ENCODE measurements at regions not wholly inside any gene's neighbourhood (a gene's known extent, or its start where the extent isn't known, plus 50 kb on each side); places are given as distances from the start of the nearest gene placed in this dataset.
"Not testable (repeated sequence)": the region's sequence is repeated elsewhere in the genome, so short reads cannot be mapped to it uniquely, and the experiment has no call there.

- H2AFZ ChIP-seq (ENCODE audit: low read length): no peak overlapping the region
- no peaks in the 10 kb centered on the region for H4K20me1 ChIP-seq (ENCODE audit: insufficient read depth, low read length)
- H3K4me2 ChIP-seq (ENCODE audit: low read depth, low read length): no peak overlapping the region
- no peaks in the 10 kb centered on the region for H3F3A ChIP-seq (ENCODE audit: insufficient read depth, low read length)
- H3K9me3 ChIP-seq (replicated peaks; ENCODE audit: insufficient read depth, low read length): no peaks in the 10 kb centered on the region
- TF ChIP-seq, protein P1, sequence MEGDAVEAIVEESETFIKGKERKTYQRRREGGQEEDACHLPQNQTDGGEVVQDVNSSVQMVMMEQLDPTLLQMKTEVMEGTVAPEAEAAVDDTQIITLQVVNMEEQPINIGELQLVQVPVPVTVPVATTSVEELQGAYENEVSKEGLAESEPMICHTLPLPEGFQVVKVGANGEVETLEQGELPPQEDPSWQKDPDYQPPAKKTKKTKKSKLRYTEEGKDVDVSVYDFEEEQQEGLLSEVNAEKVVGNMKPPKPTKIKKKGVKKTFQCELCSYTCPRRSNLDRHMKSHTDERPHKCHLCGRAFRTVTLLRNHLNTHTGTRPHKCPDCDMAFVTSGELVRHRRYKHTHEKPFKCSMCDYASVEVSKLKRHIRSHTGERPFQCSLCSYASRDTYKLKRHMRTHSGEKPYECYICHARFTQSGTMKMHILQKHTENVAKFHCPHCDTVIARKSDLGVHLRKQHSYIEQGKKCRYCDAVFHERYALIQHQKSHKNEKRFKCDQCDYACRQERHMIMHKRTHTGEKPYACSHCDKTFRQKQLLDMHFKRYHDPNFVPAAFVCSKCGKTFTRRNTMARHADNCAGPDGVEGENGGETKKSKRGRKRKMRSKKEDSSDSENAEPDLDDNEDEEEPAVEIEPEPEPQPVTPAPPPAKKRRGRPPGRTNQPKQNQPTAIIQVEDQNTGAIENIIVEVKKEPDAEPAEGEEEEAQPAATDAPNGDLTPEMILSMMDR (IDR thresholded peaks at IDR 0.05; ENCODE audit: low read length): no peak
- TF ChIP-seq EZH2 (optimal IDR thresholded peaks at IDR 0.05; ENCODE audit: low read depth, low read length) (no peak), EZH2phosphoT487 (IDR thresholded peaks at IDR 0.05; ENCODE audit: low read length) (no peak)
- H3K36me3 ChIP-seq (replicated peaks; ENCODE audit: insufficient read depth, low read length): no peaks in the 10 kb centered on the region
- H3K4me1 ChIP-seq (ENCODE audit: low read length): no peaks in the 10 kb centered on the region
- no peak overlapping the region for H3K9ac ChIP-seq (ENCODE audit: low read length)
- H3K9me2 ChIP-seq (replicated peaks; ENCODE audit: insufficient read depth, low read length): no peaks in the 10 kb centered on the region
- no peaks in the 10 kb centered on the region for H3K27me3 ChIP-seq (replicated peaks; ENCODE audit: insufficient read depth, low read length)
- no peak for DNase-seq
- no peak overlapping the region for H3K27ac ChIP-seq (ENCODE audit: low read length)
- no peaks in the 10 kb centered on the region for H3K79me2 ChIP-seq (ENCODE audit: low read length)
- H3K4me3 ChIP-seq (ENCODE audit: low read length): no peak overlapping the region
Measured at GRCh38 chr2:131425231-131425941, 50.5 kb upstream of the TUBA3D start.

GRCh38 chr2:131424605-131425114, 51.3 kb upstream of the TUBA3D start:
- H3K4me3 ChIP-seq (ENCODE audit: low read length); H3K9me2 ChIP-seq (replicated peaks; ENCODE audit: insufficient read depth, low read length); H4K20me1 ChIP-seq (ENCODE audit: insufficient read depth, low read length); H3K27ac ChIP-seq (ENCODE audit: low read length); H3K36me3 ChIP-seq (replicated peaks; ENCODE audit: insufficient read depth, low read length); H3K27me3 ChIP-seq (replicated peaks; ENCODE audit: insufficient read depth, low read length); H3F3A ChIP-seq (ENCODE audit: insufficient read depth, low read length); H2AFZ ChIP-seq (ENCODE audit: low read length); H3K4me1 ChIP-seq (ENCODE audit: low read length); H3K79me2 ChIP-seq (ENCODE audit: low read length); H3K4me2 ChIP-seq (ENCODE audit: low read depth, low read length); DNase-seq; H3K9ac ChIP-seq (ENCODE audit: low read length); H3K9me3 ChIP-seq (replicated peaks; ENCODE audit: insufficient read depth, low read length): not testable (repeated sequence)

- not testable (repeated sequence) for H3F3A ChIP-seq (ENCODE audit: insufficient read depth, low read length); H3K27ac ChIP-seq (ENCODE audit: low read length); H2AFZ ChIP-seq (ENCODE audit: low read length); H3K9ac ChIP-seq (ENCODE audit: low read length); H3K4me3 ChIP-seq (ENCODE audit: low read length); DNase-seq; H3K4me1 ChIP-seq (ENCODE audit: low read length); H3K9me2 ChIP-seq (replicated peaks; ENCODE audit: insufficient read depth, low read length); H3K9me3 ChIP-seq (replicated peaks; ENCODE audit: insufficient read depth, low read length); H3K27me3 ChIP-seq (replicated peaks; ENCODE audit: insufficient read depth, low read length); H3K4me2 ChIP-seq (ENCODE audit: low read depth, low read length); H4K20me1 ChIP-seq (ENCODE audit: insufficient read depth, low read length); H3K79me2 ChIP-seq (ENCODE audit: low read length); H3K36me3 ChIP-seq (replicated peaks; ENCODE audit: insufficient read depth, low read length)
Measured at GRCh38 chr2:131420751-131421150, 55.2 kb upstream of the TUBA3D start.

GRCh38 chr2:131419441-131419840, 55.5 kb upstream of the RAB6D start:
- Histone ChIP-seq H3K9me3 (replicated peaks; ENCODE audit: insufficient read depth, low read length) (no peaks in the 10 kb centered on the region), H3K79me2 (ENCODE audit: low read length) (no peaks in the 10 kb centered on the region), H3F3A (ENCODE audit: insufficient read depth, low read length) (no peaks in the 10 kb centered on the region), H3K4me1 (ENCODE audit: low read length) (no peaks in the 10 kb centered on the region), H3K4me2 (ENCODE audit: low read depth, low read length) (no peak overlapping the region), H3K27me3 (replicated peaks; ENCODE audit: insufficient read depth, low read length) (no peaks in the 10 kb centered on the region), H4K20me1 (ENCODE audit: insufficient read depth, low read length) (no peaks in the 10 kb centered on the region), H3K4me3 (ENCODE audit: low read length) (no peak overlapping the region), H2AFZ (ENCODE audit: low read length) (no peak overlapping the region), H3K36me3 (replicated peaks; ENCODE audit: insufficient read depth, low read length) (no peaks in the 10 kb centered on the region), H3K9me2 (replicated peaks; ENCODE audit: insufficient read depth, low read length) (no peaks in the 10 kb centered on the region), H3K27ac (ENCODE audit: low read length) (no peak overlapping the region), H3K9ac (ENCODE audit: low read length) (no peak overlapping the region)
- no peak for TF ChIP-seq EZH2phosphoT487 (IDR thresholded peaks at IDR 0.05; ENCODE audit: low read length)
- TF ChIP-seq, protein P1 (IDR thresholded peaks at IDR 0.05; ENCODE audit: low read length): no peak
- TF ChIP-seq EZH2 (optimal IDR thresholded peaks at IDR 0.05; ENCODE audit: low read depth, low read length): no peak
- DNase-seq: no peak
